HEK293 (cell line): ENCODE measurements at regions not wholly inside any gene's neighbourhood (a gene's known extent, or its start where the extent isn't known, plus 50 kb on each side); places are given as distances from the start of the nearest gene placed in this dataset.
"Not testable (repeated sequence)": the region's sequence is repeated elsewhere in the genome, so short reads cannot be mapped to it uniquely, and the experiment has no call there.

Experiments
- KLF8 ChIP-seq: fragments of 450-650 bp; formaldehyde crosslinking; IDR thresholded peaks from 2 replicates; pipeline ENCODE4 v1.5.1; 2016; ENCODE audit warnings: missing biosample characterization, missing genetic modification characterization
- KLF9 ChIP-seq: fragments of 450-650 bp; formaldehyde crosslinking; IDR thresholded peaks from 2 replicates; pipeline ENCODE4 v1.5.1; 2016; ENCODE audit warnings: missing biosample characterization, missing genetic modification characterization, low read depth
- ZNF140 ChIP-seq: fragments of 450-650 bp; formaldehyde crosslinking; IDR thresholded peaks from 2 replicates; pipeline ENCODE4 v1.5.1; 2016; ENCODE audit warnings: missing biosample characterization, missing genetic modification characterization
- ZNF174 ChIP-seq: fragments of 450-650 bp; formaldehyde crosslinking; IDR thresholded peaks from 2 replicates; pipeline ENCODE4 v1.5.0; 2017; ENCODE audit warnings: missing biosample characterization, mild to moderate bottlenecking, missing genetic modification characterization
- ZNF274 ChIP-seq, 2 experiments: fragments of 200-500 bp in 1 of 2; fragments of 450-650 bp in 1 of 2; sonication (Bioruptor generic) in 1 of 2; formaldehyde crosslinking in 1 of 2; IDR thresholded peaks; 2 replicates each; pipeline versions ENCODE4 v1.5.1 to v1.6.1; 2014 to 2016; ENCODE audit warnings: borderline replicate concordance in 1 of 2, inconsistent platforms in 1 of 2, low read length in 1 of 2, missing biosample characterization in 1 of 2, missing genetic modification characterization in 1 of 2
- ZNF311 ChIP-seq: fragments of 450-650 bp; formaldehyde crosslinking; IDR thresholded peaks from 2 replicates; pipeline ENCODE4 v1.5.1; 2017; ENCODE audit warnings: missing biosample characterization, missing genetic modification characterization, borderline replicate concordance
- ZNF423 ChIP-seq: fragments of 450-650 bp; formaldehyde crosslinking; IDR thresholded peaks from 2 replicates; pipeline ENCODE4 v1.5.1; 2016; ENCODE audit warnings: missing biosample characterization, missing genetic modification characterization
- ZNF707 ChIP-seq: fragments of 450-650 bp; formaldehyde crosslinking; IDR thresholded peaks from 2 replicates; pipeline ENCODE4 v1.5.1; 2016; ENCODE audit warnings: missing biosample characterization, missing genetic modification characterization
- ZNF768 ChIP-seq: fragments of 450-650 bp; formaldehyde crosslinking; IDR thresholded peaks from 2 replicates; pipeline ENCODE4 v1.5.1; 2018; ENCODE audit warnings: missing biosample characterization, mild to moderate bottlenecking, missing genetic modification characterization
- TF ChIP-seq, protein P1 (sequence below): fragments of 450-650 bp; formaldehyde crosslinking; IDR thresholded peaks from 2 replicates; pipeline ENCODE4 v1.5.1; 2016; ENCODE audit warnings: missing biosample characterization, missing genetic modification characterization
- TF ChIP-seq, protein P2 (sequence below): fragments of 450-650 bp; formaldehyde crosslinking; IDR thresholded peaks from 2 replicates; pipeline ENCODE4 v1.5.1; 2016; ENCODE audit warnings: missing biosample characterization, missing genetic modification characterization
- TF ChIP-seq, protein P3 (sequence below): fragments of 450-650 bp; formaldehyde crosslinking; IDR thresholded peaks from 2 replicates; pipeline ENCODE4 v1.5.1; 2017; ENCODE audit warnings: missing biosample characterization, mild to moderate bottlenecking, missing genetic modification characterization, moderate library complexity
- TF ChIP-seq, protein P4 (sequence below): fragments of 450-650 bp; formaldehyde crosslinking; conservative IDR thresholded peaks from 2 replicates; pipeline ENCODE4 v1.5.1; 2016; ENCODE audit warnings: low read depth, missing biosample characterization, missing genetic modification characterization

DNA sequence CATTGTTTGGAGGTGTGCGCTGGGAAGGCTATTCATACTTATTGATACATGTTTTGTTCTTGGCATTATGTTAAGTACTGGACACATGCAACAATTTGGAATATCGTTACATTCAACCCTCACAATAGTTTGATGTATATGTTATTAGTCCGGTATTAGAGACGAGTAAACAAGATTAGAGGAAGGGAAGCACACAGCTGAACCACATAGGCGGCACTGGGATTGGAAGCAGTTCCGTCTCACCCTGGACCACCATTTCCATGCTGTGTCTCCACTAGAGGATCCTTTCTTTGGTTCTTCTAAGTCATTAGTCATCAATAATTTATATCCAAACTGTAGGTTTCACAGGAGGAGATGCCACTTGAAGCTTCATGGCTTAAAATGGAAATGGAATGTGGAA is 5297.2 kb upstream of the TPTE start:
- not testable (repeated sequence) for TF ChIP-seq ZNF311; ZNF274 (IDR thresholded peaks at IDR 0.05; ENCODE audit: low read length); ZNF274 (tag by site-specific recombination; IDR thresholded peaks at IDR 0.05; ENCODE audit: borderline replicate concordance); KLF8 (tag by site-specific recombination); ZNF768 (tag by site-specific recombination); ZNF140 (tag by site-specific recombination); ZNF707; ZNF423 (tag by site-specific recombination); ZNF174 (tag by site-specific recombination); KLF9 (tag by site-specific recombination)
- TF ChIP-seq, protein P1, sequence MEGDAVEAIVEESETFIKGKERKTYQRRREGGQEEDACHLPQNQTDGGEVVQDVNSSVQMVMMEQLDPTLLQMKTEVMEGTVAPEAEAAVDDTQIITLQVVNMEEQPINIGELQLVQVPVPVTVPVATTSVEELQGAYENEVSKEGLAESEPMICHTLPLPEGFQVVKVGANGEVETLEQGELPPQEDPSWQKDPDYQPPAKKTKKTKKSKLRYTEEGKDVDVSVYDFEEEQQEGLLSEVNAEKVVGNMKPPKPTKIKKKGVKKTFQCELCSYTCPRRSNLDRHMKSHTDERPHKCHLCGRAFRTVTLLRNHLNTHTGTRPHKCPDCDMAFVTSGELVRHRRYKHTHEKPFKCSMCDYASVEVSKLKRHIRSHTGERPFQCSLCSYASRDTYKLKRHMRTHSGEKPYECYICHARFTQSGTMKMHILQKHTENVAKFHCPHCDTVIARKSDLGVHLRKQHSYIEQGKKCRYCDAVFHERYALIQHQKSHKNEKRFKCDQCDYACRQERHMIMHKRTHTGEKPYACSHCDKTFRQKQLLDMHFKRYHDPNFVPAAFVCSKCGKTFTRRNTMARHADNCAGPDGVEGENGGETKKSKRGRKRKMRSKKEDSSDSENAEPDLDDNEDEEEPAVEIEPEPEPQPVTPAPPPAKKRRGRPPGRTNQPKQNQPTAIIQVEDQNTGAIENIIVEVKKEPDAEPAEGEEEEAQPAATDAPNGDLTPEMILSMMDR: not testable (repeated sequence)
- TF ChIP-seq, protein P2, sequence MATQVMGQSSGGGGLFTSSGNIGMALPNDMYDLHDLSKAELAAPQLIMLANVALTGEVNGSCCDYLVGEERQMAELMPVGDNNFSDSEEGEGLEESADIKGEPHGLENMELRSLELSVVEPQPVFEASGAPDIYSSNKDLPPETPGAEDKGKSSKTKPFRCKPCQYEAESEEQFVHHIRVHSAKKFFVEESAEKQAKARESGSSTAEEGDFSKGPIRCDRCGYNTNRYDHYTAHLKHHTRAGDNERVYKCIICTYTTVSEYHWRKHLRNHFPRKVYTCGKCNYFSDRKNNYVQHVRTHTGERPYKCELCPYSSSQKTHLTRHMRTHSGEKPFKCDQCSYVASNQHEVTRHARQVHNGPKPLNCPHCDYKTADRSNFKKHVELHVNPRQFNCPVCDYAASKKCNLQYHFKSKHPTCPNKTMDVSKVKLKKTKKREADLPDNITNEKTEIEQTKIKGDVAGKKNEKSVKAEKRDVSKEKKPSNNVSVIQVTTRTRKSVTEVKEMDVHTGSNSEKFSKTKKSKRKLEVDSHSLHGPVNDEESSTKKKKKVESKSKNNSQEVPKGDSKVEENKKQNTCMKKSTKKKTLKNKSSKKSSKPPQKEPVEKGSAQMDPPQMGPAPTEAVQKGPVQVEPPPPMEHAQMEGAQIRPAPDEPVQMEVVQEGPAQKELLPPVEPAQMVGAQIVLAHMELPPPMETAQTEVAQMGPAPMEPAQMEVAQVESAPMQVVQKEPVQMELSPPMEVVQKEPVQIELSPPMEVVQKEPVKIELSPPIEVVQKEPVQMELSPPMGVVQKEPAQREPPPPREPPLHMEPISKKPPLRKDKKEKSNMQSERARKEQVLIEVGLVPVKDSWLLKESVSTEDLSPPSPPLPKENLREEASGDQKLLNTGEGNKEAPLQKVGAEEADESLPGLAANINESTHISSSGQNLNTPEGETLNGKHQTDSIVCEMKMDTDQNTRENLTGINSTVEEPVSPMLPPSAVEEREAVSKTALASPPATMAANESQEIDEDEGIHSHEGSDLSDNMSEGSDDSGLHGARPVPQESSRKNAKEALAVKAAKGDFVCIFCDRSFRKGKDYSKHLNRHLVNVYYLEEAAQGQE (tag by site-specific recombination): not testable (repeated sequence)
- TF ChIP-seq, protein P3, sequence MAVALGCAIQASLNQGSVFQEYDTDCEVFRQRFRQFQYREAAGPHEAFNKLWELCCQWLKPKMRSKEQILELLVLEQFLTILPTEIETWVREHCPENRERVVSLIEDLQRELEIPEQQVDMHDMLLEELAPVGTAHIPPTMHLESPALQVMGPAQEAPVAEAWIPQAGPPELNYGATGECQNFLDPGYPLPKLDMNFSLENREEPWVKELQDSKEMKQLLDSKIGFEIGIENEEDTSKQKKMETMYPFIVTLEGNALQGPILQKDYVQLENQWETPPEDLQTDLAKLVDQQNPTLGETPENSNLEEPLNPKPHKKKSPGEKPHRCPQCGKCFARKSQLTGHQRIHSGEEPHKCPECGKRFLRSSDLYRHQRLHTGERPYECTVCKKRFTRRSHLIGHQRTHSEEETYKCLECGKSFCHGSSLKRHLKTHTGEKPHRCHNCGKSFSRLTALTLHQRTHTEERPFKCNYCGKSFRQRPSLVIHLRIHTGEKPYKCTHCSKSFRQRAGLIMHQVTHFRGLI (tag by site-specific recombination): not testable (repeated sequence)
- TF ChIP-seq, protein P4, sequence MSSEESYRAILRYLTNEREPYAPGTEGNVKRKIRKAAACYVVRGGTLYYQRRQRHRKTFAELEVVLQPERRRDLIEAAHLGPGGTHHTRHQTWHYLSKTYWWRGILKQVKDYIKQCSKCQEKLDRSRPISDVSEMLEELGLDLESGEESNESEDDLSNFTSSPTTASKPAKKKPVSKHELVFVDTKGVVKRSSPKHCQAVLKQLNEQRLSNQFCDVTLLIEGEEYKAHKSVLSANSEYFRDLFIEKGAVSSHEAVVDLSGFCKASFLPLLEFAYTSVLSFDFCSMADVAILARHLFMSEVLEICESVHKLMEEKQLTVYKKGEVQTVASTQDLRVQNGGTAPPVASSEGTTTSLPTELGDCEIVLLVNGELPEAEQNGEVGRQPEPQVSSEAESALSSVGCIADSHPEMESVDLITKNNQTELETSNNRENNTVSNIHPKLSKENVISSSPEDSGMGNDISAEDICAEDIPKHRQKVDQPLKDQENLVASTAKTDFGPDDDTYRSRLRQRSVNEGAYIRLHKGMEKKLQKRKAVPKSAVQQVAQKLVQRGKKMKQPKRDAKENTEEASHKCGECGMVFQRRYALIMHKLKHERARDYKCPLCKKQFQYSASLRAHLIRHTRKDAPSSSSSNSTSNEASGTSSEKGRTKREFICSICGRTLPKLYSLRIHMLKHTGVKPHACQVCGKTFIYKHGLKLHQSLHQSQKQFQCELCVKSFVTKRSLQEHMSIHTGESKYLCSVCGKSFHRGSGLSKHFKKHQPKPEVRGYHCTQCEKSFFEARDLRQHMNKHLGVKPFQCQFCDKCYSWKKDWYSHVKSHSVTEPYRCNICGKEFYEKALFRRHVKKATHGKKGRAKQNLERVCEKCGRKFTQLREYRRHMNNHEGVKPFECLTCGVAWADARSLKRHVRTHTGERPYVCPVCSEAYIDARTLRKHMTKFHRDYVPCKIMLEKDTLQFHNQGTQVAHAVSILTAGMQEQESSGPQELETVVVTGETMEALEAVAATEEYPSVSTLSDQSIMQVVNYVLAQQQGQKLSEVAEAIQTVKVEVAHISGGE (tag by site-specific recombination): not testable (repeated sequence)
